ENCODE measurements at regions not wholly inside any gene's neighbourhood (a gene's known extent, or its start where the extent isn't known, plus 50 kb on each side); places are given as distances from the start of the nearest gene placed in this dataset.

- no peak for TF ChIP-seq POLR2A (IDR thresholded peaks at IDR 0.05)
- TF ChIP-seq EP300 (IDR thresholded peaks at IDR 0.05): no peak
- TF ChIP-seq POLR2AphosphoS5 (IDR thresholded peaks at IDR 0.05): no peak
- no peak for ATAC-seq
- no peak overlapping the region for H3K27ac ChIP-seq
- H3K9me3 ChIP-seq: no peaks in the 10 kb centered on the region
- WGBS, 2 donors (ENCODE audit: low coverage in 1 of 2): 23 to 38% methylated on average over 3 of the region's 3 CpGs
- H3K36me3 ChIP-seq: no peaks in the 10 kb centered on the region
- no peak overlapping the region for H3K4me3 ChIP-seq
- no peaks in the 10 kb centered on the region for H3K27me3 ChIP-seq
- no peaks in the 10 kb centered on the region for H3K4me1 ChIP-seq
Measured at GRCh38 chr20:55153001-55153645, 677.7 kb downstream of the DOK5 start.

- no peak overlapping the region for H3K4me3 ChIP-seq
- TF ChIP-seq CTCF (IDR thresholded peaks at IDR 0.05) (no peak), EP300 (IDR thresholded peaks at IDR 0.05) (no peak)
- H3K27ac ChIP-seq: no peak overlapping the region
- no peaks in the 10 kb centered on the region for H3K27me3 ChIP-seq
- H3K9me3 ChIP-seq: no peaks in the 10 kb centered on the region
- H3K4me1 ChIP-seq: no peaks in the 10 kb centered on the region
- H3K36me3 ChIP-seq: no peaks in the 10 kb centered on the region
- ATAC-seq: no peak
- 22 to 24% methylated on average over 3 of the region's 4 CpGs for WGBS, 2 donors (ENCODE audit: low coverage in 1 of 2)
Measured at GRCh38 chr20:55151171-55151570, 675.8 kb downstream of the DOK5 start.

GRCh38 chr20:55143601-55144000 lies 668.2 kb downstream of the DOK5 start:
- H3K27me3 ChIP-seq: no peaks in the 10 kb centered on the region
- H3K27ac ChIP-seq: no peak overlapping the region
- H3K36me3 ChIP-seq: no peaks in the 10 kb centered on the region
- no peak for TF ChIP-seq CTCF (IDR thresholded peaks at IDR 0.05)
- no peak for TF ChIP-seq POLR2AphosphoS5 (IDR thresholded peaks at IDR 0.05)
- no peak for TF ChIP-seq POLR2A (IDR thresholded peaks at IDR 0.05)
- no peak for TF ChIP-seq EP300 (IDR thresholded peaks at IDR 0.05)
- no peak overlapping the region for H3K4me3 ChIP-seq
- no peaks in the 10 kb centered on the region for H3K9me3 ChIP-seq
- ATAC-seq: no peak
- H3K4me1 ChIP-seq: no peaks in the 10 kb centered on the region

- Histone ChIP-seq H3K27ac (no peak overlapping the region), H3K4me3 (no peak overlapping the region), H3K36me3 (no peaks in the 10 kb centered on the region), H3K9me3 (no peaks in the 10 kb centered on the region), H3K27me3 (no peaks in the 10 kb centered on the region), H3K4me1 (no peaks in the 10 kb centered on the region)
- TF ChIP-seq CTCF (IDR thresholded peaks at IDR 0.05): no peak
- TF ChIP-seq EP300 (IDR thresholded peaks at IDR 0.05): no peak
- TF ChIP-seq POLR2AphosphoS5 (IDR thresholded peaks at IDR 0.05): no peak
- TF ChIP-seq POLR2A (IDR thresholded peaks at IDR 0.05): no peak
- no peak for ATAC-seq
- 49 to 58% methylated on average over 5 of the region's 5 CpGs for WGBS, 2 donors (ENCODE audit: low coverage in 1 of 2)
Measured at GRCh38 chr20:55142932-55143331, 667.5 kb downstream of the DOK5 start.

GRCh38 chr20:55140631-55141030 lies 665.2 kb downstream of the DOK5 start:
- H3K36me3 ChIP-seq: no peaks in the 10 kb centered on the region
- no peaks in the 10 kb centered on the region for H3K4me1 ChIP-seq
- no peak for ATAC-seq
- no peaks in the 10 kb centered on the region for H3K9me3 ChIP-seq
- H3K27me3 ChIP-seq: no peaks in the 10 kb centered on the region
- TF ChIP-seq CTCF (IDR thresholded peaks at IDR 0.05): no peak
- no peak for TF ChIP-seq EP300 (IDR thresholded peaks at IDR 0.05)
- no peak for TF ChIP-seq POLR2AphosphoS5 (IDR thresholded peaks at IDR 0.05)
- no peak for TF ChIP-seq POLR2A (IDR thresholded peaks at IDR 0.05)
- no peak overlapping the region for H3K27ac ChIP-seq
- H3K4me3 ChIP-seq: no peak overlapping the region
- 78 to 86% methylated on average over 3 of the region's 3 CpGs for WGBS, 2 donors (ENCODE audit: low coverage in 1 of 2)
